Activated CD4-positive, alpha-beta T cell treated with anti-CD3 and anti-CD28 coated beads, Interleukin-2, amount 50 U/mL, for 24 hours (primary cell): ENCODE measurements at regions not wholly inside any gene's neighbourhood (a gene's known extent, or its start where the extent isn't known, plus 50 kb on each side); places are given as distances from the start of the nearest gene placed in this dataset.

Experiments used
- DNase-seq, 2 donors: peaks; one replicate each; pipeline ENCODE4 v3.0.0-alpha.2; 2020; ENCODE audit warnings: low read depth in 1 of 2, low spot score in 1 of 2

GRCh38 chr1:22284906-22285548, 142.1 kb upstream of the WNT4 start:
- DNase-seq = no peak

DNA sequence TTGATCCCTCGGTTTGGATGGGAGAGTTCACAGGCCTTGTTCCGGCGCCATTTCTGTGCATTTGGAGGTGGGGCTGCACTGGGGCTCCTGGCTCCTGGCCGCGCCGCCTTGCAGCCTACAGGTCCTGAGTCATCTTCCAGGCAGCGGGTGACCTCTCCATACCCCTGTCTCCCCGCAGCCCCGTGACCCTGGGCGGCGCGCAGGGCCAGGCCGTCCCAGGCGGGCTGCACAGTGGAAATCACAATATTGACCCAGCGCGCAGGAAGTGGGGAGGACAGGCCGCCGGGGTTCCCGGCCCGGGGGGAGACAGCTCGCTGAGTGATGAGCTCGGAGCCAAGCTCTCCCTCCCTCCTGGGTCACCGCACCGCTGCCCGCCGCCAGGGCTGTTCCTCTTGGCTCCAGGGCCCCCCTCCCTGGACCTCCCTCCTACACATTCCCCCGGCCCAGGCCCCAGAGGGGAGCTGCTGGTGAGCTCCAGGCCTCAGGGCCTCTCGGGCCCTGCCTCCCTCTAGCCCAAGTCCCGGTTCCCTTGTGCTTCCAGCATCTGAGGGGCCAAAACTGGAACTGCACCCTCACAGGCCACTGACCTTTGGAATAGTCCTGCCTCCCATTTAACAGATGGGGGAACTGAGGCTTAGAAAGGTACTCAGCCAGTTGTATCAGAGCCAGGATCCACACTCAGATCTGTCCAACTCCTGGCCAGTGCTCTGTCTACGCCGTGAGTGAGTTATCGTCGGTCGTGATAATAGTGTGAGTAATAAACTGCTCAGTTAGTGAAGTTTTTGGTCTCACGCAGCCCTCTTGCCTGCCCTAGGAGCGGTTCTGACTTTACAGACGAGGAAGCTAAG, 142.9 kb upstream of the WNT4 start:
- no peak for DNase-seq

GRCh38 chr1:22286491-22286890, 143.6 kb upstream of the WNT4 start:
- no peak for DNase-seq

DNA sequence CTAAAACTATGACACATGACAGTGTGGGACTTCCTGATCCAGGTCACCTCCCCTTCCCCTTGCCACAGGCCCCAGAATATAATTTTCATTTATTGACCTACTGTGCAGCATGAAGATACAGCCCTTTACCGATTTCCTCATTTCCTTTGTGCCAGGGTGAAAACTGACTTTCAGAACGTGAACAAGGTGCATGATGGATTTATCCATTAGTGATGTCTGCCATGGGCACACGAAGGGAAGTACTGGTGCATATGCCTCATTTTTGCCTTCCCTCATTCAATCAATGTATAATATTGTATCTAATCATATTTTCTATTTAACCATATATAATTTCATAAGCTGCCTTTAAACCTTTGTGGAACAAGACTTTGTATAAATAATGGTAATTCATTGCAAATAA, 144.4 kb upstream of the WNT4 start:
- no peak for DNase-seq

- no peak for DNase-seq
These were observed 145.1 kb upstream of the WNT4 start for GRCh38 chr1:22287946-22288520.

- no peak for DNase-seq
These were observed 145.8 kb upstream of the WNT4 start for GRCh38 chr1:22288593-22289241.

DNA sequence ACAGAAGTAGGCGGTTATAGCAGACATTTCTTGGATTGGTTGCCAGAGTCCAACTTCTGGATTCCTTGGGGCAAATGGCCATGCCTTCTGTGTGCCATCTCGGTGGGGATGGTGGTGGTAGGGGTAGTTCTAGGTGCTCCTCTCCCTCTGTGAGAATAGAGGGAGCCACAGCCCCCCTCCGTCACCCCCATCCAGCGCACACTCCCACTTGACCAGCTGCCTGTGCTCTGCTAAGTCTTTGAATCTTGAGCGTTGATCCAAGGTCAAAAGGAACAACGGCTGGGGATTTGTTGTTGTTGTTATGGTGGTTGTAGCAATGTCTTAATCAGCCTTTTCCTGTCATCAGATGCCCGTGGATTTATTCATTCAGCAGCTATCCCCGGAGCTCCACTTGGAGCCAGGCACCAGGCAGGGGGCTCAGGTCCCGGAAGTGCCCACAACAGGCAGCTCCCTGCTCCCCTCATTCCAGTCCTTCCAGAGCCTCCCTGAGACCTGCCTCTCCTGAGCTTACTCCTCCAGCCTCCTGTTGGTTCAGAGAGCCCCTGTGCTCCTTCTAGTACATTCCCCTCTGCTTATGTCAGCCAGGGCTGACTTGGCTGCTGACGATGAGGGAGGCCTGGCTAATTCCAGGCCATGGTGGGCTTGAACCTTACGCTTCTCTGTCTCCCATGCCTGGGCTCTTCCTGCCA, 146.6 kb upstream of the WNT4 start:
- no peak for DNase-seq

DNA sequence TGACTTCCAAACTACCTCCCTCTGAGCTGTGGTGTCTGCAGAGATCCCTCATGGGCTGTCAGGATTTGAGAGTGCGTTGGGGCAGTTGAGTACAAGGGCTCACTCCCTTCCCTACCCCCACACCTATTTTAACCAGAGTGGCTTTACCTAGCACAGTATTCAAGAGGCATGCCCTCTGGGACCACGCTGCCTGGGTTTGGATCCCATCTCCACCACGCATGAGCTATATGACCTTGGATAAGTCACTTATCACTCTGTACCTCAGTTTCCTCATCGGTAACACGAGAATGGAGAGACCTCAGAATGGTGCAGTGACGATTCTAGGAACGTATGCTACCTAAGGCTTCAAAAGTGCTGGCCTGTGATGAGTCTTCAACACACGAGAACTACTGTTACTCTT, 147.3 kb upstream of the WNT4 start:
- no peak for DNase-seq

DNA sequence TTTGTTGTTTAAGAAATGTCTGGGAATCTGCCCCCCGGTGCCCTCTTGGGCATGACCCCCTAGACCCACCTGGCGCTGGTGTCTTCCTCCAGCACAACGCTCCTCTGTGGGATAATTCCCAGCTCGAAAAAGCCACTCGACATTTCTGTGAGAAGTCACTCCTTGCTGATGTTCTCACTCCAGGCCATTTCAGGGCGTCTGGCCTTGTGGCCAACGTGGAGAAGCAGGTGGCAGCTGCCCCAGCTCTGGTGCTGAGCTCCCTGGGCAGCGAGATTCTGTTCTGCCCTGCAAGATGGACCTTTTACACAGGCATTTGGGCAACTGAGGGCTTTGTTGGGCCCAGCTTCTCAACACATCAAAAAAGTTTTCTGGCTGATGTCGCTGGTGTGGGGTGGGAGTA, 147.7 kb upstream of the WNT4 start:
- DNase-seq = no peak

DNA sequence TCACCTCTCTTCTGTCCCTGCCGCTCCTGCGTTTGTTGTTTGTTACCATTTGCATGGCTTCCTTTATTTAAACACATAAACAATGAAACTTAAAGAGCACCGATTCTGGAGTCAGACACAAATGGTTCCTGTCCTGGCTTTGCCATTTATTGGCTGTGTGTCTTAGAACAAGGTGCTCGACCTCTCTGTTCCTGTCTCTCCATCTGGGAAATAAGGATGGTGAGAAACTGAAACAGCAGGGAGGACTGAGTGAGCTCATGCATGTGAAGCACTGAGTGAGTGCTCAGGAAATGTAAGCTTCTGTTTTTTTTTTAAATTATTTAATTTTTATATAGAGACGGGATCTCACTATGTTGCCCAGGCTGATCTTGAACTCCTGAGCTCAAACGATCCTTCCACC, 148.2 kb upstream of the WNT4 start:
- DNase-seq = no peak

GRCh38 chr1:22291494-22291893, 148.6 kb upstream of the WNT4 start:
- DNase-seq = no peak

DNA sequence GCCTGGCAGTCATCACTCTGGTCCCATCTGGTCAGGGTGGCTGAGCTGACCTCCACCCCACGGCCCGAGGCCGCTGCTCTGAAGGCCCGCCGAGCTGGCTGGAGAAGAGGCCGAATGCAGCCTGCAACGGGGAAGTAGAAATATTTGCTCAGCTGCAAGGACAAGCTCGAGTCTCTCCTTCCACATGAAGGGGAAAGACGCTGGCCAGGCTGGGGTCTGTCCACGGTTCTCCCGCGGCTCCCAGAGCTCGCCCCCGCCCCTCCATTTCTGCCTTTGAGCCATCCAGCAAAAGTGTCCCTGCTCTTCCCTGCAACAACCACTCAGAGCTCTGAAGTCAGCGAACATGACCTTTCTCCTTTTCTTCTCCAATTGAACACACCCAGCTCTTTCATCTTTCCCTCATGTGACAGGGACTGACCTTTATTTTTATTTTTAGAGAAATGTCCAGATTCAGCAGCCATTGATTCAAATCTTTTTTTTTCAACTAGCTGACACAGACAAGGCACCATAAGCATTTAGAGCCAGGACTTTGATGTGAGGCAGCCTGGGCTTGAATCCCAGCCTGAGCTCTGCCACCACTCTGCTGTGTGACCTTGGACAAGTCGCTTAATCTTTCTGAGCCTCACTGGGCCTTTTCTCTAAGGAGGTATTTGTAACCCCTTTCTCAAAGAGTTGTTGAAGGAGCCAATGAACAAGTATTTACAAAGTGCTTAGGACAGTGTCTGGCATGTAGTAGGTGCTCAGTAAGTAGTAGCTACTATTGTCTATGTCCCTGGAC, 149.3 kb upstream of the WNT4 start:
- no peak for DNase-seq

DNA sequence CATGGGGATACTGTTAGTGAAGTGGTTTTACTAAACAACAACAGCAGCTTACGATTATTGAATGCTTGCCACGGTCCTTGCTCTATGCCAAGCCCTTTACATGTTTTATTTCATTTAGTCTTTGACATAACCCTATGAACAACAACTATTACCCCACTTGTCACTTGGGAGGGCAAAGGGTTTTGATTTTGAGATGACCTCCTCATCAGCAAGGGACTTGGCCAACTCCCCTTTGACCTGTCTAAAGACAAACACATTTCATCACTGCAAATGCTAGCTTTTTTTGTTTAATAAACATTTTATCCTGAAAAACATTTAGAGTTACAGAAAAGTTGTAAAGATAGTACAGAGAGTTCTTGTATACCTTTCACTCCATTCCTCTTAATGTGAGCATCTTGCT, 152.5 kb upstream of the WNT4 start:
- DNase-seq = no peak

GRCh38 chr1:22295856-22296255, 153.0 kb upstream of the WNT4 start:
- DNase-seq = no peak

DNA sequence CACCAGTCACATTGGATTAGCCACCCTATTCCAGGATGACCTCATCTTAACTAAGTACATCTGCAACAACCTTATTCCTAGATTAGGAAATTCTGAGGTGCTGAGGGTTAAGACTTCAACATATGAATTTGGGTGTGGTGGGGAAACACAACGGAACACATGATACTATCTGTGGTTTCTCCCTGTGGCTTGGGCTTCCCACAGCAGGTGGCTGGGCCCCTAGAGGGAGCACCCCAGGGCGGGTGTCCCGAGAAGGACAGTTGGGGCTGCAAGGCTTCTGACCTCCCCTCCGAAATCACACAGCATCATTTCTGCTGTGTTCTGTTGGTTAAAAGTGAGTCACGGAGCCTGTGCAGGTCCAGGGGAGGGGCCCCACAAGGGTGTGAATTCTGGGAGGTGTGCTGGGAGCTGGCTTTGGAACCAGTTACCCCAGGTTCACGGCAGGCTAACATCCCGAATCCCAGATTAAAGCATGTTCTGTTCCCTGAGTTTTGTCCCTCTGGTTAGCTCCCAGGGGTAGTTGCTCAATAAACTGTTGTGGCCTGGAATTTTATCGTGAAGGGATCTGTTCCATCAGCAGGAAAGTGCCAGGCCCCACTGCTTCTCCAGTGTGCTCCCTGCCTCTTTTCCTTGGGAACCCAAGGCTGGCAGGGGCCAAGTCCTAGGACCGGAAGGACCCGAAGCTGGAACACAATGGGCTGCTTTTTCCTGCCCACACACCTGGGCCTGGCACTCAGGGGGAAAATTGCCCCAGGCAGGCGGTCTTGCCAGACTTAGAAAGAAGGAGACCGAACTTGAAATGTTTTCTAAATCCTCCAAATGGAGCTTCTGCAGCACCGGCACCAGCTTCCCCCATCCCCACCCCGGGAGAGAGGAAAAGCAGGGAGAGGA, 154.0 kb upstream of the WNT4 start:
- no peak for DNase-seq

GRCh38 chr1:22297999-22298398, 153.7 kb upstream of the ZBTB40 start:
- no peak for DNase-seq

DNA sequence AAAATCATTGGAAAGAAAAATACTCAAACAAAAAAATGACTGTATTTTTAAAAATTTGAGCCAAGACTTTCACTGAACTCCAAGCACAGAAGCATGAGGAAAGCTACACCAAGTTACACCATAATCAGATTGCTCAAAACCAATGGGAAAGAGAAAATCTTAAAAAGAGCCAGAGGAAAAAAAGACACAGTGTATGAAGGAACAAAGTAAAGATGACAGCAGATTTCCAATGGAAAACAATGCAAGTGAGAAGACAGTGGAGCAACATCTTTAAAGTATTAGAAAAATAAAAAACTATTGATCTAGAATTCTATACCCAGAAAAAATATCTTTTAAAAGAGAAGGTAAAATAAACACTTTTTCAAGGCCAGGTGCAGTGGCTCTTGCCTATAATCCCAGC, 147.8 kb upstream of the ZBTB40 start:
- DNase-seq = no peak

DNA sequence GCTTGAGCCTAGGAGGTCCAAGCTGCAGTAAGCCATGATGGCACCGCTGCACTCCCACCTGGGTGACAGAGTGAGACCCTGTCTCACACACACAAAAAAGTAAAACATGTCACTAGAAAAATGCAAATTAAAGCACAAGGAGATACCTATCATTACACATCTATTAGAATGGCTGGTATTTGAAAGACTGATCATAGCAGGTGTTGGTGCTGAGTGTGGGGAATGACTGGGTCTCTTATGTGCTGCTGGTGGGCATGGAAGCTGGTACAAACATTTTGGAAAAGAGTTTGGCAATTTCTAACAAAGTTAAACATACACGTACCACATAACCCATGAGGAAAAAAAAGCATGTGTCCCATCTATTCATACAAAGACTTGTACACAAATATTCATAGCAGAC, 142.1 kb upstream of the ZBTB40 start:
- DNase-seq = no peak

DNA sequence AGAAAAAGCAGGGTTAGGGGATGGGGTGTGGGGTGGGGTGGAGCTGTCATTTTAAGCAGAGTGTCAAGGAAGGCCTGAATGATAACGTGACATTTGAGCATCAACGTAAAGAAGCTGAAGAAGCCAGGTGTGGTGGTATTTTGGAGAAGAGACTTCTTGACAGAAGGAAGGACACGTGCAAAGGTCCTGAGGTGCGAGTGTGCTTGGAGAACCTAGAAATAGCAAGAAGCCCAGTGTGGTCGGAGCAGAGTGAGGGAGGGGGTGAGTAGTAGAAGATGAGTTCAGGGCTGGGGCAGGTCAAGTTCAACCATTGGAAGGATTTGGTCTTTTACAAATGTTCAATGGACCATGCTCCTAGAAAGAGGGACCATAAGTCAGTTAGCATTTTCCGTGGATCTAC, 140.2 kb upstream of the ZBTB40 start:
- no peak for DNase-seq

GRCh38 chr1:22313321-22313720, 138.3 kb upstream of the ZBTB40 start:
- DNase-seq = no peak
